ENCODE measurements at regions not wholly inside any gene's neighbourhood (a gene's known extent, or its start where the extent isn't known, plus 50 kb on each side); places are given as distances from the start of the nearest gene placed in this dataset.

GRCh38 chr4:113824396-113824795 is 62.9 kb upstream of the CAMK2D start:
- no peak for TF ChIP-seq CTCF (IDR thresholded peaks at IDR 0.05)
- TF ChIP-seq EZH2 (IDR thresholded peaks at IDR 0.05) = no peak

Measured in neural progenitor cell (in vitro differentiated cells).